ENCODE measurements at regions not wholly inside any gene's neighbourhood (a gene's known extent, or its start where the extent isn't known, plus 50 kb on each side); places are given as distances from the start of the nearest gene placed in this dataset.

DNA sequence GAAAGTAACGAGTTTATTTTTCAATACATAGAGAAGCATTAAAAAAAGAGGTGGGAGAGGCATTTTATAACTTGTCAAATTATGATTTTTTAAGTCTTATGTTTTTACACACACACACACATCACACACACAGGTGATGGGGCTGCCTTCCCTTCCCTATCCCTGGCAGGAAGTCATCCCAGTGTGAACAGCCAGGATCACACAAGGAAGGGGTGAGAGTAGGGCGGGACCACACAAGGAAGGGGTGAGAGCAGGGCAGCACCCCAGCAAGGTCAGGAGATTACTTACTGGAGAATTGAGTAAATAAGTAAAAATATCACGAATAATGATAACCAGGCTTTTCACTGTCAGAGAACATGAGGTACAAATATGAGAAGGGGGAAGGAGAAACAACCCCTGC is 372.6 kb downstream of the SEC23A start:
- Histone ChIP-seq H3K9ac (no peak overlapping the region), H3K4me2 (ENCODE audit: unreplicated experiment) (no peak overlapping the region), H3K9me3 (ENCODE audit: low read depth) (no peaks in the 10 kb centered on the region), H4K20me1 (ENCODE audit: insufficient read depth) (no peaks in the 10 kb centered on the region), H3K79me2 (ENCODE audit: insufficient read depth) (no peaks in the 10 kb centered on the region), H3F3A (ENCODE audit: insufficient read depth) (no peaks in the 10 kb centered on the region), H2AFZ (no peak overlapping the region), H3K27me3 (replicated peaks; ENCODE audit: insufficient read depth) (peaks cover 13% of the 10 kb centered on the region), H3K9me2 (ENCODE audit: insufficient read depth) (no peaks in the 10 kb centered on the region), H3K27ac (no peak overlapping the region), H3K36me3 (ENCODE audit: low read depth) (no peaks in the 10 kb centered on the region), H3K4me1 (ENCODE audit: insufficient read depth) (no peaks in the 10 kb centered on the region), H3K4me3 (no peak overlapping the region)
- 30 to 32% methylated on average over 3 of the region's 3 CpGs for WGBS, 2 experiments (ENCODE audit: low coverage in 1 of 2, low lambda C conversion rate in 2 of 2, missing lambda C conversion rate in 2 of 2)
- DNase-seq: no peak
- TF ChIP-seq EZH2phosphoT487 (IDR thresholded peaks at IDR 0.05; ENCODE audit: insufficient read depth, low read depth) (no peak), EZH2 (IDR thresholded peaks at IDR 0.05; ENCODE audit: insufficient read depth, poor library complexity, severe bottlenecking) (no peak)
- in situ Hi-C loops (cut with MboI): no loop called here

DNA sequence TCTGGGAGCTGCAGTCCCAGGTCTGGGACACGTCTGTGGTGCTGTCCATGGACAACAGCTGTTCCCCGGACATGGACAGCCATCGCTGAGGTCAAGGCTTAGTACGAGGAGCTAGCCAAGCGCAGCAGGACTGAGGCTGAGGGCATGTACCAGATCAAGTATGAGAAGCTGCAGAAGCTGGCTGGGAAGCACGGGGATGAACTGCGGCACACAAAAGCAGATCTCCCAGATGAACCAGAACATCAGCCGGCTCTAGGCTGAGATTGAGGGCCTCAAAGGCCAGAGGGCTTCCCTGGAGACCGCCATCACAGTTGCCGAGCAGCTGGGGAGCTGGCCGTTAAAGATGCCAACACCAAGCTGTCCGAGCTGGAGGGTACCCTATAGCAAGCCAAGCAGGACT is 375.3 kb downstream of the SEC23A start:
- H3K27me3 ChIP-seq (replicated peaks; ENCODE audit: insufficient read depth): peaks cover 13% of the 10 kb centered on the region
- H3K9ac ChIP-seq: no peak overlapping the region
- no peaks in the 10 kb centered on the region for H3K9me2 ChIP-seq (ENCODE audit: insufficient read depth)
- H3K36me3 ChIP-seq (ENCODE audit: low read depth): no peaks in the 10 kb centered on the region
- in situ Hi-C loops (cut with MboI): loop anchor here (10.0 kb wide), 2 partner anchors 287 to 823 kb away; no protein-coding TSS in a partner anchor
- no peak for DNase-seq
- no peak overlapping the region for H3K4me2 ChIP-seq (ENCODE audit: unreplicated experiment)
- no peaks in the 10 kb centered on the region for H4K20me1 ChIP-seq (ENCODE audit: insufficient read depth)
- no peaks in the 10 kb centered on the region for H3K4me1 ChIP-seq (ENCODE audit: insufficient read depth)
- TF ChIP-seq EZH2phosphoT487 (IDR thresholded peaks at IDR 0.05; ENCODE audit: insufficient read depth, low read depth): no peak
- no peak for TF ChIP-seq EZH2 (IDR thresholded peaks at IDR 0.05; ENCODE audit: insufficient read depth, poor library complexity, severe bottlenecking)
- H3F3A ChIP-seq (ENCODE audit: insufficient read depth): no peaks in the 10 kb centered on the region
- H3K9me3 ChIP-seq (ENCODE audit: low read depth): no peaks in the 10 kb centered on the region
- no peaks in the 10 kb centered on the region for H3K79me2 ChIP-seq (ENCODE audit: insufficient read depth)
- no peak overlapping the region for H2AFZ ChIP-seq
- no peak overlapping the region for H3K27ac ChIP-seq
- 59 to 68% methylated on average over 12 of the region's 12 CpGs for WGBS, 2 experiments (ENCODE audit: low coverage in 1 of 2, low lambda C conversion rate in 2 of 2, missing lambda C conversion rate in 2 of 2)
- no peak overlapping the region for H3K4me3 ChIP-seq

DNA sequence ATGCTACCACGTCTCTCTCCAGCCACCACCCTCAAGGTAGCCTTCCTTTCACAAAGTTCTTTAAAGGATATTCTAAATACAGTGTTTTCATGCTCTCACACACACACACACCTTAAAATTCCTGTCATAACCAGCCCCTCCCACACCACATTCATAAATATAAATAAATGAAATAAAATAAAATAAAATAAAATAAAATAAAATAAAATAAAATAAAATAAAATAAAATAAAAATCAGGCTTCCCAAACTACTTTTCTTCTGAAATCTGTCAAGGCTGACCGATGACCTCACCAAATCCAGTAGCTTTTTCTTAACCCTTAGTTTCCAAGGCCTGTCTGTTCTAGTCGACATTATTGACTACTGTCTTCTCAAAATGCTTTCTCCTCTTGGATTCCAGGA is 378.4 kb downstream of the SEC23A start:
- no peak overlapping the region for H3K9ac ChIP-seq
- 0 out of 2 replicates have a peak, but pooled peaks cover 1% of the 10 kb centered on the region for H3K27me3 ChIP-seq (replicated peaks; ENCODE audit: insufficient read depth)
- in situ Hi-C loops (cut with MboI): loop anchor here (10.0 kb wide), 2 partner anchors 290 to 820 kb away; no protein-coding TSS in a partner anchor
- no peaks in the 10 kb centered on the region for H3F3A ChIP-seq (ENCODE audit: insufficient read depth)
- H3K4me3 ChIP-seq: no peak overlapping the region
- no peaks in the 10 kb centered on the region for H3K4me1 ChIP-seq (ENCODE audit: insufficient read depth)
- no peak for DNase-seq
- H3K4me2 ChIP-seq (ENCODE audit: unreplicated experiment): no peak overlapping the region
- H3K27ac ChIP-seq: no peak overlapping the region
- WGBS, 2 experiments (ENCODE audit: low coverage in 1 of 2, low lambda C conversion rate in 2 of 2, missing lambda C conversion rate in 2 of 2): 63 to 72% methylated on average over 3 of the region's 3 CpGs
- TF ChIP-seq EZH2 (IDR thresholded peaks at IDR 0.05; ENCODE audit: insufficient read depth, poor library complexity, severe bottlenecking) (no peak), EZH2phosphoT487 (IDR thresholded peaks at IDR 0.05; ENCODE audit: insufficient read depth, low read depth) (no peak)
- no peaks in the 10 kb centered on the region for H3K36me3 ChIP-seq (ENCODE audit: low read depth)
- no peaks in the 10 kb centered on the region for H3K79me2 ChIP-seq (ENCODE audit: insufficient read depth)
- no peaks in the 10 kb centered on the region for H3K9me2 ChIP-seq (ENCODE audit: insufficient read depth)
- H3K9me3 ChIP-seq (ENCODE audit: low read depth): no peaks in the 10 kb centered on the region
- no peaks in the 10 kb centered on the region for H4K20me1 ChIP-seq (ENCODE audit: insufficient read depth)
- H2AFZ ChIP-seq: no peak overlapping the region

DNA sequence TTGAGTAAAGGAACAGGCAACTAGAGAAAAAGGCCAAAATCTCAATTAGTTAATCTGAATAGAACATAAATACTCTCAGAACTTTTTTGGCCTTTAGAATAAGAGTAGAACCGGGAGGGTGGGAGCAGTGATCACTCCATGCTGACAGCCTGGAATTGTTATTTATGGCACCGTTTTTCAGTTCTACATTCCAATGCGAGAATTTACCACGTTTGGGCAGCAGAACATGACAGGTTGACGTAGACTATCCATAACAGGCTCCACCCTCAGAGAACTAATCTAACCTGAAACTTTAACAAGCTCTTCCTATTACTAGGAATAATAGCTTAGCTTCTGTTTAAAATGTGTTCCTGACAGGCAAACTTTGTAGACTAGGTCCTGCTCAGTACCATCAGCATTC is 379.1 kb downstream of the SEC23A start:
- TF ChIP-seq EZH2 (IDR thresholded peaks at IDR 0.05; ENCODE audit: insufficient read depth, poor library complexity, severe bottlenecking) (no peak), EZH2phosphoT487 (IDR thresholded peaks at IDR 0.05; ENCODE audit: insufficient read depth, low read depth) (no peak)
- Histone ChIP-seq H3K4me1 (ENCODE audit: insufficient read depth) (no peaks in the 10 kb centered on the region), H3K4me3 (no peak overlapping the region), H4K20me1 (ENCODE audit: insufficient read depth) (no peaks in the 10 kb centered on the region), H3K9me2 (ENCODE audit: insufficient read depth) (no peaks in the 10 kb centered on the region), H2AFZ (no peak overlapping the region; the same call in 1 of the 2 replicates), H3K27me3 (replicated peaks; ENCODE audit: insufficient read depth) (no peaks in the 10 kb centered on the region), H3K9me3 (ENCODE audit: low read depth) (no peaks in the 10 kb centered on the region), H3K36me3 (ENCODE audit: low read depth) (no peaks in the 10 kb centered on the region), H3F3A (ENCODE audit: insufficient read depth) (no peaks in the 10 kb centered on the region), H3K4me2 (ENCODE audit: unreplicated experiment) (no peak overlapping the region), H3K27ac (no peak overlapping the region), H3K79me2 (ENCODE audit: insufficient read depth) (no peaks in the 10 kb centered on the region), H3K9ac (no peak overlapping the region)
- no peak for DNase-seq
- in situ Hi-C loops (cut with MboI): loop anchor here (10.0 kb wide), 2 partner anchors 291 to 819 kb away; no protein-coding TSS in a partner anchor
- WGBS, 2 experiments (ENCODE audit: low coverage in 1 of 2, low lambda C conversion rate in 2 of 2, missing lambda C conversion rate in 2 of 2): 14 to 22% methylated on average over 5 of the region's 5 CpGs

DNA sequence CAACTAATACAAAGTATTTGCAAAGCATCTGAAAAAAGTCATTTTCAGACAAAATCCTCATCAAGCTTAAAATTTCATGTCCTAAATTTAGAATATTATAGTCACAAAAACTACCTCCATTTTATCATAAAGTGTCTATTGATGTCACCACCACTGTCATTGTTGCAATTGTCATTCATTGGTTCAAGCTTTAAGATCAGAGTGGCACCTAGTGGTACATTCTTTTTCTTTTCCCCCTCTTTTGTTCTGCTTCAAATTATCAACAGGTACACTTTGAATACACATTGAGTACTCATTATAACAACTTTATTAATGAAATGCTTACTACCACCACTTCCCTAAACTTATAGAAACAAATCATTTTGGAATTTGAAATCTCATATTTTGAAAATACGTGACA is 379.8 kb downstream of the SEC23A start:
- Histone ChIP-seq H3K4me1 (ENCODE audit: insufficient read depth) (no peaks in the 10 kb centered on the region), H3K27ac (no peak overlapping the region), H2AFZ (no peak overlapping the region), H3K79me2 (ENCODE audit: insufficient read depth) (no peaks in the 10 kb centered on the region), H3K36me3 (ENCODE audit: low read depth) (no peaks in the 10 kb centered on the region), H3K4me2 (ENCODE audit: unreplicated experiment) (no peak overlapping the region), H3K9ac (no peak overlapping the region), H3K4me3 (no peak overlapping the region), H3F3A (ENCODE audit: insufficient read depth) (no peaks in the 10 kb centered on the region), H4K20me1 (ENCODE audit: insufficient read depth) (no peaks in the 10 kb centered on the region), H3K9me3 (ENCODE audit: low read depth) (no peaks in the 10 kb centered on the region), H3K27me3 (replicated peaks; ENCODE audit: insufficient read depth) (no peaks in the 10 kb centered on the region), H3K9me2 (ENCODE audit: insufficient read depth) (no peaks in the 10 kb centered on the region)
- no peak for DNase-seq
- no peak for TF ChIP-seq EZH2 (IDR thresholded peaks at IDR 0.05; ENCODE audit: insufficient read depth, poor library complexity, severe bottlenecking)
- WGBS, 2 experiments (ENCODE audit: low coverage in 1 of 2, low lambda C conversion rate in 2 of 2, missing lambda C conversion rate in 2 of 2): 56 to 60% methylated on average over 1 of the region's 1 CpG
- in situ Hi-C loops (cut with MboI): loop anchor here (10.0 kb wide), 2 partner anchors 292 to 818 kb away; no protein-coding TSS in a partner anchor

All from GM23248 (cell line).